Hematopoietic multipotent progenitor cell treated with erythropoietin and hydrocortisone succinate and interleukin-3 and kit ligand, for 17 days (in vitro differentiated cells): ENCODE measurements at regions not wholly inside any gene's neighbourhood (a gene's known extent, or its start where the extent isn't known, plus 50 kb on each side); places are given as distances from the start of the nearest gene placed in this dataset.
"Not testable (repeated sequence)": the region's sequence is repeated elsewhere in the genome, so short reads cannot be mapped to it uniquely, and the experiment has no call there.

Experiments
- DNase-seq: peaks from one replicate; pipeline ENCODE4 v3.0.0-alpha.2; 2015; ENCODE audit warnings: low spot score

GRCh38 chr18:59848002-59848401 lies 51.8 kb upstream of the PMAIP1 start:
- no peak for DNase-seq

- DNase-seq, result not testable (repeated sequence)
These were observed 52.3 kb upstream of the PMAIP1 start for GRCh38 chr18:59847491-59847846.

- DNase-seq, result peak; percentile 22
These were observed 52.8 kb upstream of the PMAIP1 start for GRCh38 chr18:59846814-59847490.

- no peak for DNase-seq
These were observed 56.8 kb upstream of the PMAIP1 start for GRCh38 chr18:59842947-59843346.

GRCh38 chr18:59839931-59840685 lies 59.7 kb upstream of the PMAIP1 start:
- no peak for DNase-seq

GRCh38 chr18:59839246-59839645 lies 60.5 kb upstream of the PMAIP1 start:
- DNase-seq, result no peak

- DNase-seq, result peak; percentile 78
These were observed 62.2 kb upstream of the PMAIP1 start for GRCh38 chr18:59837586-59837985.

- no peak for DNase-seq
These were observed 64.0 kb upstream of the PMAIP1 start for GRCh38 chr18:59835605-59836379.

GRCh38 chr18:59834267-59834666 lies 65.5 kb upstream of the PMAIP1 start:
- DNase-seq, result no peak

GRCh38 chr18:59833785-59834184 lies 66.0 kb upstream of the PMAIP1 start:
- no peak for DNase-seq

- peak; percentile 49 for DNase-seq
These were observed 76.1 kb upstream of the PMAIP1 start for GRCh38 chr18:59823596-59824195.

- no peak for DNase-seq
These were observed 76.9 kb upstream of the PMAIP1 start for GRCh38 chr18:59822612-59823550.

GRCh38 chr18:59821983-59822382 lies 77.8 kb upstream of the PMAIP1 start:
- DNase-seq, result no peak

- DNase-seq, result no peak
These were observed 79.1 kb upstream of the PMAIP1 start for GRCh38 chr18:59820663-59821062.

- no peak for DNase-seq
These were observed 81.0 kb upstream of the PMAIP1 start for GRCh38 chr18:59818769-59819168.

- no peak for DNase-seq
These were observed 84.9 kb upstream of the PMAIP1 start for GRCh38 chr18:59814891-59815290.

GRCh38 chr18:59813942-59814341 lies 85.9 kb upstream of the PMAIP1 start:
- no peak for DNase-seq

- DNase-seq, result no peak
These were observed 88.9 kb upstream of the PMAIP1 start for GRCh38 chr18:59810735-59811520.

- DNase-seq, result no peak
These were observed 89.6 kb upstream of the PMAIP1 start for GRCh38 chr18:59810183-59810582.

- DNase-seq, result no peak
These were observed 97.8 kb upstream of the PMAIP1 start for GRCh38 chr18:59802031-59802430.

- no peak for DNase-seq
These were observed 98.2 kb upstream of the PMAIP1 start for GRCh38 chr18:59801576-59801975.
